Fibroblast of lung (primary cell): ENCODE measurements at regions not wholly inside any gene's neighbourhood (a gene's known extent, or its start where the extent isn't known, plus 50 kb on each side); places are given as distances from the start of the nearest gene placed in this dataset.

ENCODE experiments used
- DNase-seq, 2 donors: peaks; one replicate each; pipeline versions ENCODE4 v3.0.0 to v3.0.0-alpha.2; 2010; ENCODE audit warnings: low read depth in 2 of 2
- H2AFZ ChIP-seq: 2 replicates; pipeline ENCODE4 v1.5.1; 2012; ENCODE audit warnings: low read length, control low read depth, inconsistent platforms
- H3K27ac ChIP-seq: 2 replicates; pipeline ENCODE4 v1.5.1; 2011; ENCODE audit warnings: low read length, control low read depth; ENCODE audit not compliant: insufficient read depth
- H3K27me3 ChIP-seq: 2 replicates; pipeline ENCODE4 v1.5.1; 2011; ENCODE audit warnings: mild to moderate bottlenecking, low read length; ENCODE audit not compliant: control insufficient read depth, insufficient read depth
- H3K36me3 ChIP-seq: 2 replicates; pipeline ENCODE4 v1.5.1; 2011; ENCODE audit warnings: low read length; ENCODE audit not compliant: control insufficient read depth, insufficient read depth
- H3K4me1 ChIP-seq: 2 replicates; pipeline ENCODE4 v1.5.1; 2011; ENCODE audit warnings: low read length; ENCODE audit not compliant: control insufficient read depth, insufficient read depth; ENCODE audit errors: extremely low read depth
- H3K4me2 ChIP-seq: 2 replicates; pipeline ENCODE4 v1.5.1; 2011; ENCODE audit warnings: low read length, control low read depth; ENCODE audit not compliant: insufficient read depth; ENCODE audit errors: extremely low read depth
- H3K4me3 ChIP-seq, 4 experiments: fragments of 200-600 bp in 1 of 4; sonication (generic) in 1 of 4; replicated peaks in 1 of 4; 2 replicates each; pipeline ENCODE4 v1.5.1; 2011 to 2016; ENCODE audit warnings: low read length in 4 of 4, low read depth in 3 of 4, mild to moderate bottlenecking in 3 of 4, control low read depth in 2 of 4, inconsistent platforms in 1 of 4, mixed read lengths in 1 of 4; ENCODE audit not compliant: insufficient read depth in 1 of 4; ENCODE audit errors: control extremely low read depth in 1 of 4
- H3K79me2 ChIP-seq: 2 replicates; pipeline ENCODE4 v1.5.1; 2012; ENCODE audit warnings: mild to moderate bottlenecking, low read length, inconsistent platforms; ENCODE audit not compliant: control insufficient read depth, insufficient read depth
- H3K9ac ChIP-seq: 2 replicates; pipeline ENCODE4 v1.5.1; 2011; ENCODE audit warnings: mild to moderate bottlenecking, low read length, control low read depth; ENCODE audit not compliant: insufficient read depth
- H3K9me3 ChIP-seq: 2 replicates; pipeline ENCODE4 v1.5.1; 2012; ENCODE audit warnings: low read depth, low read length; ENCODE audit not compliant: control insufficient read depth, insufficient read depth
- H4K20me1 ChIP-seq: 2 replicates; pipeline ENCODE4 v1.5.1; 2011; ENCODE audit warnings: low read length; ENCODE audit not compliant: control insufficient read depth, insufficient read depth; ENCODE audit errors: extremely low read depth
- CTCF ChIP-seq, 2 donors: IDR thresholded peaks in 1 of 2; conservative IDR thresholded peaks in 1 of 2; 1 replicate in 1 of 2; 2 replicates in 1 of 2; pipeline ENCODE4 v1.5.1; 2011 to 2012; ENCODE audit warnings: low read length in 2 of 2, control low read depth in 1 of 2, inconsistent platforms in 1 of 2, low read depth in 1 of 2, mild to moderate bottlenecking in 1 of 2
- EZH2 ChIP-seq: IDR thresholded peaks from 2 replicates; pipeline ENCODE4 v1.5.1; 2012; ENCODE audit warnings: low read length, control low read depth, mild to moderate bottlenecking; ENCODE audit errors: missing control alignments

DNA sequence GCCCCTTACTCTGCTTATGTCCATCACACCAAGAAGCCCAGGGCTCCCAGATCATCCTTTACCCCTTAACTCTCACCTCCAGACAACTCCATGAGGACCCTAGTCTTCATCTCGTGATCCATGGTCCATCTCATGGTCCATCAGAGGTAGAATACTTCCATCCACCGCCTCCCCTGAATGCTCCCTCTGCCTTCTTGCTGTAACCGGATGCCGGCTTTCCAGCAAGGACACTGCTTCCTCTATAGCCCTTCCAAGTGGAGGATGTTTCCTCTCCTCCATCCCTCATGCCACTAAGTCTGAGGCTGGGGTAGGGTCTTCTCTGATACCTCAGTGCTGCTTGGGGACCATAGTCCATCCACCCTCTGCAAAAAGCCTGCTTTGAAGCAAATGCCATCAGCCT, 118.6 kb upstream of the SIX2 start:
- H2AFZ ChIP-seq = no peak overlapping the region
- H3K27ac ChIP-seq = no peak overlapping the region
- no peaks in the 10 kb centered on the region for H3K79me2 ChIP-seq
- H3K27me3 ChIP-seq = no peaks in the 10 kb centered on the region
- no peak for DNase-seq
- H3K9me3 ChIP-seq = no peaks in the 10 kb centered on the region
- no peak for TF ChIP-seq CTCF (conservative IDR thresholded peaks at IDR 0.05 in 1 of 2, IDR thresholded peaks at IDR 0.05 in 1 of 2; ENCODE audit: low read depth in 1 of 2, low read length in 2 of 2)
- no peak for TF ChIP-seq EZH2
- H3K9ac ChIP-seq = no peak overlapping the region
- H3K4me3 ChIP-seq = no peak overlapping the region
- H4K20me1 ChIP-seq = no peaks in the 10 kb centered on the region
- no peak overlapping the region for H3K4me2 ChIP-seq
- H3K36me3 ChIP-seq = no peaks in the 10 kb centered on the region
- peaks cover 5% of the 10 kb centered on the region for H3K4me1 ChIP-seq

- Histone ChIP-seq H3K4me3 (no peak overlapping the region), H3K36me3 (no peaks in the 10 kb centered on the region), H3K9me3 (no peaks in the 10 kb centered on the region), H3K4me2 (no peak overlapping the region), H3K27ac (no peak overlapping the region), H4K20me1 (no peaks in the 10 kb centered on the region), H3K4me1 (peaks cover 5% of the 10 kb centered on the region), H2AFZ (no peak overlapping the region), H3K9ac (no peak overlapping the region), H3K79me2 (no peaks in the 10 kb centered on the region), H3K27me3 (no peaks in the 10 kb centered on the region)
- DNase-seq = no peak
- TF ChIP-seq CTCF (conservative IDR thresholded peaks at IDR 0.05 in 1 of 2, IDR thresholded peaks at IDR 0.05 in 1 of 2; ENCODE audit: low read depth in 1 of 2, low read length in 2 of 2) (no peak), EZH2 (no peak)
These were observed 118.1 kb upstream of the SIX2 start for GRCh38 chr2:45127321-45127720.

DNA sequence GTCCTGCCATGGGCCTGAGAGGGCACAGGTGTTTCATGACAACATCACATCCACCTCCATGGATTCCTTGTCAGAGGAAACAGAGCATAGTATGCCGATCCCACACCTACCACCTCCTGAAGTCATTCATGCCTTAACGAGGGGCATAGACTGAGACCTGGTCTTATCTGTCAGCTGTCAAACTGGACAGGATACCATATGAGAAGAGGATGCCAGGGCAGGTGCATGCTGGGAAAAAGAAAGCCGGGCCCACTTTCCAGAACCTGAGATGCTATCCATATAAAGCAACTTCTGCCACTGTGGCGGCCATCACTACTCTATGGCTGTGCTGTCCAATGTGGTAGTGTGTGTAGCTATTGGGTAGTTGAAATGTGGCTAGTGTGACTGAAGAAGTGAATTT, 116.0 kb upstream of the SIX2 start:
- Histone ChIP-seq H3K9ac (no peak overlapping the region), H3K4me1 (peaks cover 5% of the 10 kb centered on the region)

More for the DNA sequence above, 116.0 kb upstream of the SIX2 start:
- no peak for DNase-seq
- no peak overlapping the region for H3K27ac ChIP-seq
- no peak for TF ChIP-seq EZH2
- no peak for TF ChIP-seq CTCF (conservative IDR thresholded peaks at IDR 0.05 in 1 of 2, IDR thresholded peaks at IDR 0.05 in 1 of 2; ENCODE audit: low read depth in 1 of 2, low read length in 2 of 2)
- no peaks in the 10 kb centered on the region for H3K79me2 ChIP-seq
- no peaks in the 10 kb centered on the region for H3K9me3 ChIP-seq
- no peak overlapping the region for H2AFZ ChIP-seq
- H4K20me1 ChIP-seq = no peaks in the 10 kb centered on the region
- no peak overlapping the region for H3K4me3 ChIP-seq
- no peaks in the 10 kb centered on the region for H3K27me3 ChIP-seq
- no peak overlapping the region for H3K4me2 ChIP-seq
- H3K36me3 ChIP-seq = no peaks in the 10 kb centered on the region
